ENCODE measurements at regions not wholly inside any gene's neighbourhood (a gene's known extent, or its start where the extent isn't known, plus 50 kb on each side); places are given as distances from the start of the nearest gene placed in this dataset.
"Not testable (repeated sequence)": the region's sequence is repeated elsewhere in the genome, so short reads cannot be mapped to it uniquely, and the experiment has no call there.

DNA sequence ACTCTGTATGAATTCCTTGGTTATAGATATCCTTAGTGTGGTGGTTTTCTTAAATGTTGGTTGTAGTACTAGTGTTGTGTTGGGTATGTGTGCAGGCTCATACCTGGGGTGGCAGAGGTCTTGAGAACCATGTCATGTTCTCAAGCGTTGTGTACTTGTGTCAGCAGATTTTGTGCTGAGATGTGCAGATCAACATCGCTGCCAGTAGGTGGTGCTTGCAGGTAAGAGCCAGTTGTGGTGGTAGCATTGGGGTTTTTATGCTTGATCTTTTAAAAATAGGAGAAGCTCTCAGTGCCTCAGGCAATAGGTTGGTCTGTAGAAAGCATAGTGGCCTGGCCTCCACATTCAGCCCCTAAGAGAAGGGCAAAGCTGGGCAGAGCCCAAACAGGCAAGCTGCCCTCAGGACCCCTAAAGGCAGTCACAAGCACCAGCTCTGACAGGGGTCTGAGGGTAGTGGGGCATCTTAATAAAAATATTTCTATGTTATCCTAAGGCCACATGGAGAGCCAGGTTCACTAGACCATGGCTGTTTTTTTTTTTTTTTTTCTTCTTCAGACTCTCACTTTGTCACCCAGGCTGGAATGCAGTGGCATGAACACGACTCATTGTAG, 164.0 kb downstream of the IL20RB start:
- peak; percentile 15 for DNase-seq

DNA sequence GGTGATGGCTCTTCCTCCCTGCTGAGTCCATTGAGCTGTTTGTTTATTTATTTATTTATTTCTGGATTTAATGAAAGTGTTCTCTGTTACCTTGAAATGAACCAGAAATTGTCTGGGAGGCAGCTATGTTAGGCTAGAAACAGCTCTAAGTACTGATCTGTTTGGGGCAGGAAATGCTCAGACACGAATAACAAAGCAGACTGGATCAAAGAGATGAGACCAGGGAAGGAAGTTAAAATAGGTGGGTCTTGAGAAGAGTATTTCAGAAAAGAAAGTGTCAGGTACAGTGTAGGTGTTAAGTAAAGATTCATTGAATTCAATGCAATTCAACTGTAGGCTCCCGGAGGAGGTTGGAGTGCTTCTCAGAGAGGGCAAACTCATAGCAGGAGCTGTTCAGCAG, 173.3 kb downstream of the IL20RB start:
- DNase-seq: no peak

DNA sequence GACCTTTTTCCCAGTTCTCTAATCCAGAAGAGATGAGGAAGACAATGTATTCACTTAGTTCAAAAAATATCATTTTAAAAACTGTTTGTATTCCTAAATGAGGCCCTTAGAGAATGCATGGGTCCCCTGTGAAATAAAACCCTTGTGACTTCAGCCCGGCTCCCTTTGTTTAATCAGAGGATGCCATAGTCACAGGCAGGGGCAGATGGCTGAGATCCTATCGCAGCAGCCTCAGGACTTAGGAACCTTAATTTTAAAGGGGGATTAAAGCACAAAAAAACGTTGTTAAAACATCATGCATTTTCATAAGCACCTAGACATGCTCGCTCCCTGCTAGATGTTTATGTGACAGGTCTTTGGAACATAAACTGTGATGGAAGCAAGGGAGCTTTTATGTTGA, 176.6 kb downstream of the IL20RB start:
- DNase-seq: no peak

- no peak for DNase-seq
Measured at GRCh38 chr3:137148406-137148805, 190.6 kb downstream of the IL20RB start.

DNA sequence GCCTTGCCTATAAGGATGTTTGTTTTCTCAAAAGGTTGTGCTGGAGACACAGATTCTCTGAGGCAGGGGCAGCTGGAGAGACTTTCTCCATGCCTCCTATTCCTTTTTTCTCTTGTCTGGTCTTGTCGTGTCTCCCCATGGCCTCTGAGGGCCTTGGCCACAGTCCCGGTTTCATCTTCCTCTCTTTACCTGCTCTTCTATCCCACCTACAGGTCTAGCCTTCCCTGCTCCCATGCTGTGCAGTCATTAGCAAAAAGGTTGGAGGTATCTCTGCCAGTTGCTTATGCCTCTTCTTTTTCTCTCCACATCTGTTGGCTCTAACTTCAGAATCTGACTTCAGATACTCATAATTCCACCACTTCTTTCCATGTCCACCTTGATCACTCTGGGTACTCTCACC, 191.1 kb downstream of the IL20RB start:
- no peak for DNase-seq

DNA sequence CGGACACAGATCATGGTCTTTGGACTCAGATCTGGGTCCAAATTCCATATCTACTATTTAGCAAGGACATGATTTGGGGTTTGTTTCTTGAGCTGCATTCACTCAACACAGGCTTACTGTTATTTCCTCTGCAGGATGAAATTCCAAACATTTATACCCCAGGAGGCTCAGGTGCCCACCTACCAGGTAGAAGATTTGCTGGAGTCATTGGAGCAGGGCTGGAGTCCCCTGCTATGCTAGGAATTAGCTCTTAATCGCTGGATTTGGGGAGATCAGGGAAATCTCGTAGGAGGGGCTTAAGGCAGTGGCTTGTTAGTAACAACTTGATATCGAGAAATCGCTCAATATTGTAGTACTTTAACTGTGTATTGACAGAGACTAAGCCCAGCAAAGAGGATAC, 193.0 kb downstream of the IL20RB start:
- no peak for DNase-seq

GRCh38 chr3:137153046-137153445, 195.3 kb downstream of the IL20RB start:
- not testable (repeated sequence) for DNase-seq

DNA sequence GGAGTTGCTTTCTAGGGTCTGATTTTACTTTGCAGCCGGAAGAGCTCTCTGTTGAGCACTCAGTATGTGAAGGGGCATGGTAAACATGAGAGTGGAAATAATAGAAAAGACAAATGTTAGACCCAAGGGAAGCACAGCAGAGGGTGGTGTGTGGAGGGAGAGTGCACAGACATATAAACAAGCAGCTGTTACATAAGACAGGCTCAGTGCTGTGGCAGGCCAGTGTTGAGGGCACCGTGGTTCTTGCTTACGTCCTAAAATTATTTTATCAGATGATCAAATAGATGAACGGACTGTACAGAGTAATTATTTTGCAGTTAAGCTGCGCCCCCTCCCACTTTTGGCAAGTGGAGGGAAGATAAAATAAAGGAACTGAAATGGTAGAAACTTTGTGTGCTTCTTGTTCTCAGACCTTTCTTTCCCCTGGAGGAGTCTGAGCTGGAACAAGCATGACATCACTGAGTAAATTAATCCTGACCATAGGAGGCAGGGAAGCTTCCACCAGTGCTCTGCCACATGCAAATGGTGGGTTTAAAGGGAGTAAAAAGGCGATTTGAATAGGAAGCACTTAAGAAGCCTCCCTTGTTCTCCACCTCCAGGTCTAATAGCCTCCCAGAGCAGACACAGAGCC, 205.6 kb downstream of the IL20RB start:
- no peak for DNase-seq

- no peak for DNase-seq
Measured at GRCh38 chr3:137163958-137164357, 206.2 kb downstream of the IL20RB start.

DNA sequence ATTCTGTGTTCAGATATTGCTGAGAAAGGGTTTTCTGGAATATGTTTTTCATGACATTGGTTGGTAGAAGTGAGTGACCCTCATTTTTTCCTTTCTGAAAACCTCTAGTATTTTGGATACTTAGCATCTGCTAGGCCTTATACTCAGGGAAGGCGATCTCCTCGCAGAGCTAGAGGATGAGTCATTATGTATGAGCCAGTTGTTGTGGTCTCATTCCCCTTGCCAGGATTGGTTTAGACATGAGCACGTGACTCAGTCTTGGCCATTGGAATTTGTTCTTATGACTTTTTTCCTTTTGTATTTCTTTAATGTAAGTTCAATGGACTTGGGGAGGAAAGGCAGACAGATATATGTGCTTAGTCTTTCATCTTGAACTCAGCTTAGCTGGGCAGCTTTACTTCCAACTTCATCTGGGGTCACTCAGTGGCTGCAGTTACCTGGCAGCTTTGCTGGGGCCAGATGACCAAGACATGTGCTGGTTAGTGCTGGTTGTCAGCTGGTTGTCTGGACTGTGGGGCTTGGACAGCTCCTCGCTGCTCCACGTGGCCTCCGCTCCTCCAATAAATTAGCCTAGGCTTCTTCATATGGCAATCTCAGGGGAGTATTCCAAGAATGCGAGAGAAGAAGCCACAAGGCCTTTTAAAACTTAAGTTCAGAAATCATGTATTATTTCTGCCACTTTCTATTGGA, 207.5 kb downstream of the IL20RB start:
- no peak for DNase-seq

DNA sequence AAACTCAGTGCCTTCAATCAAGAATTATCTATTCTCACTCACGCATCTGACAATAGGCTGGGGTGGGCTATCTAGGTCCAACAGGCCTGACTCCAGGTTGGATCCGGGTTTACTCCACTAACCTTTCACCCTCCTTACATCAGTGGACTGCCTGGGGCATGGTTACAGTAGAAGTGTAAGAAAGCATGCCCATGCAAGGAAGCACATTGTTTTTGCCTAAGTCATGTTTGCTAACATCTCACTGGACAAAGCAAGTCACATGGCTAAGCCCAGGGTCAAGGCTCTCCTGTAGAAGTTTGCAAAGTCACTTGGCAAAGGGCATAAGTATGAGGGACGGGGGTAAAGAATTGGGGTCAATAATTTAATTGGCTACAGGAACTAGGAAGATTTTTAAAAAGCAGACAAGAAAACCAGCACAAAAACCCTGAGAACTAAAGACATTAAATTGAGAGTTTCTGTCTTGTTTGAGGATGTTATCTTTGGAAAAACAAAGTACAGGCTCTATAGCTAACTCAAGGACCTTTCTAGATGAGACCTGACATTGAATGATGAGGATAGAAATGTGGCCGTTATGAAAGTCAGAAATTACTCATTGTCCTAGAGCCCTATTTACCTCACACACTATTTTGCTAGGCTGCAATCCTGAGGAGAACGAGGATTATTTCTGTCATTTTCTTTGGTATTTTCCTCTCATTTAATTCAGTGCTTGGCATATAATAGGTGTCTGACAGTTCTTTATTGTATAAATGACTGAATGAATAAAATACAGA, 214.2 kb downstream of the IL20RB start:
- no peak for DNase-seq

GRCh38 chr3:137172728-137173127, 214.9 kb downstream of the IL20RB start:
- no peak for DNase-seq

- no peak for DNase-seq
Measured at GRCh38 chr3:137174514-137174913, 216.7 kb downstream of the IL20RB start.

DNA sequence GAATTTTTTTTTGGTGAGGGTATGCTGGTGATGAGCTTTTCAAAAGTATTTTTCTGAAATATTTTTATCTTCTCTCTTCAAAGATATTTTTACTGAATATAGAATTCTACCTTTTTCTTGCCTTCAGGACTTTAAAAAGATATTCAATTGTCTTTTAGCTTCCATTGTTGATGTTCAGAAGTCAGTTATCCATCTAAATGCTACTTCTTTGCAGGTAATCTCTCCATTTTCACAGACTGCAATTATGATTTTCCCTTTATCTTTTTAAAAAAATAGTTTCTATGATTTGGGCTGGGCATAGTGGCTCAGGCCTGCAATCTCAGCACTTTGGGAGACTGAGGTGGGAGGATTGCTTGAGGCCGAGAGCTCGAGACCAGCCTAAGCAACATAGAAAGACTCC, 222.4 kb downstream of the IL20RB start:
- no peak for DNase-seq

DNA sequence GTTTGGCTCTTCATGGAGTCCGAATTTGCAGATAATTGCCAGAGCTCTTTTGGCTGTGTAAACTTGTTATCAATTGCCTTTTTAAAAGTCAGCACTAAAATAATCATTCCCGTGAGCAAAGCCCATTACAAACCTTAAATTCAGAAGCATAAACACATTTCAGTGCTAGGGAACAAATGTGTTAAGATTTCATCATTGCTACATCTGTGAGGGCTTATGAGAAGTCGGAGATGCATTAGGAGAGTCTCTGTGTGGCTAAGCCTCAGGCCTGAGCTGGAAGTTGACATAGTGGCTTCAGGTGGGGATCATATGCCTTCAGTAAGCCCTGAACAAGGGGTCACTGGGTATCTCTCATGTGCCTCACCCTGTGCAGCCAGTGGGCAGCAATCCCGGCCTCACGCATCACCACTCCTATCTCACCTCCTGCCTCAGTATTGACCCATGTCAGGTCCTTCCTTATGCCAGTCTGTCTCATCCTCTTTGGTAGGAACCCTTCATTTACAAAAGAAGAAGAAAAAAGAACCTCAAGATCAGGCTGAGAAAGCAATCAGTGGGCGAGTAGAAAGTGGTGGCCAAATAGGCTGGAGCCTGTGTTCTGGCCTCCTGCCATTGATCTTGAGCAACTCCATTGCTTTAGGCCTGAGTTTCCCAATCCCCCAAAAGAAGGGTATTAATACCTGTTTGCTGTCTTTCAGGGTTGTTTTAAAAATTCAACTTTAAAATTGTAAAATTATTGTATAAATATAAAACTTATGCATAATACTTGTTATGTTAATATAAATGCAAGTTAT, 233.5 kb downstream of the IL20RB start:
- DNase-seq: no peak

- DNase-seq: no peak
Measured at GRCh38 chr3:137191951-137192350, 234.2 kb downstream of the IL20RB start.

DNA sequence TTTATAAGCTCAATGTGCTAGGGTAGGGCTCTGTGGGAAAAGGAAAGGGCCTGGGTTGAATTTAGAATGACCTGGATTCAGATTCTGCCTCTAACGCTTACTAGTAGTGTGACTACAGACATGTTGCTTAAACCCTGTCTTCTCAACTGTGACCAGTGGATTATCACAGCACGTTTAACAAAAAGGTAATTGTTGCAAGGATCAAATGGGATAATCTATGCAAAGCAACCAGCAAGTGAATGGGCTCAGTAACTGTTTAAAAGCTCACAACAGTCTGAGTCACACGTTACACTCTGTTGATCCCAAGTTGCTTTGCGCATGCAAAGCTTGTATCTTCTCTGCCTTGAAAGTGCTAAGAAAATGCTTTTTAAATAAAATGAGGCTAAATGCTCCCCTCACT, 236.5 kb downstream of the IL20RB start:
- no peak for DNase-seq

GRCh38 chr3:137198374-137198773, 240.6 kb downstream of the IL20RB start:
- not testable (repeated sequence) for DNase-seq

- DNase-seq: no peak
Measured at GRCh38 chr3:137199678-137200077, 241.9 kb downstream of the IL20RB start.

GRCh38 chr3:137201066-137201465, 243.3 kb downstream of the IL20RB start:
- no peak for DNase-seq

- DNase-seq: no peak
Measured at GRCh38 chr3:137202941-137203340, 245.2 kb downstream of the IL20RB start.

DNA sequence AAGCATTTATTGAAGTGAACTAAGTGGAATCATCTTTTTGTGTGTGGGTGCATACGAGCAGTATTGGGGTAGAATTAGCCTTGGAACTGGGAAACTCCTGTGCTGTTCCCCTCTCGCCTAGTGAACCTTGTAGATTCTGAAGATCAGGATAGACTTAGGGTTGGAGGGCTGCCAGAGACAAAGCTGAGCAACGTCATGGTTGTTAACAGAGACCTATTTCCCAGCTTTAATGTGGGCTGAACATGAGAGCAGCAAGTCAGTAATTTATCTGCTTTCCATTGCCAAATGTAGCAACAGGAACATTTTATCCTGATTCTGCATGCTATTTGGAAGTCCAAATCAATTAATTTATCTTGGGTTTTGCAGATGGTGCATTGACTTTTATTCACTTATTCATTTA, 246.6 kb downstream of the IL20RB start:
- no peak for DNase-seq

Measured in stimulated activated CD4-positive, alpha-beta T cell treated with anti-CD3 and anti-CD28 coated beads, Interleukin-1b, Interleukin-23, amount 100 ng/mL, for 48 hours (primary cell).